ENCODE measurements at regions not wholly inside any gene's neighbourhood (a gene's known extent, or its start where the extent isn't known, plus 50 kb on each side); places are given as distances from the start of the nearest gene placed in this dataset.
"Not testable (repeated sequence)": the region's sequence is repeated elsewhere in the genome, so short reads cannot be mapped to it uniquely, and the experiment has no call there.

GRCh38 chr15:84531223-84531622, 69.6 kb upstream of the ZSCAN2 start:
- TF ChIP-seq EZH2 (IDR thresholded peaks at IDR 0.05; ENCODE audit: insufficient read depth, poor library complexity, severe bottlenecking); EZH2phosphoT487 (IDR thresholded peaks at IDR 0.05; ENCODE audit: insufficient read depth, low read depth): not testable (repeated sequence)

All from GM23248 (cell line).